Inflammatory macrophage (primary cell): ENCODE measurements at regions not wholly inside any gene's neighbourhood (a gene's known extent, or its start where the extent isn't known, plus 50 kb on each side); places are given as distances from the start of the nearest gene placed in this dataset.

Experiments used
- DNase-seq, 2 donors: peaks; one replicate each; pipeline ENCODE4 v3.0.0-alpha.2; 2020 to 2022

DNA sequence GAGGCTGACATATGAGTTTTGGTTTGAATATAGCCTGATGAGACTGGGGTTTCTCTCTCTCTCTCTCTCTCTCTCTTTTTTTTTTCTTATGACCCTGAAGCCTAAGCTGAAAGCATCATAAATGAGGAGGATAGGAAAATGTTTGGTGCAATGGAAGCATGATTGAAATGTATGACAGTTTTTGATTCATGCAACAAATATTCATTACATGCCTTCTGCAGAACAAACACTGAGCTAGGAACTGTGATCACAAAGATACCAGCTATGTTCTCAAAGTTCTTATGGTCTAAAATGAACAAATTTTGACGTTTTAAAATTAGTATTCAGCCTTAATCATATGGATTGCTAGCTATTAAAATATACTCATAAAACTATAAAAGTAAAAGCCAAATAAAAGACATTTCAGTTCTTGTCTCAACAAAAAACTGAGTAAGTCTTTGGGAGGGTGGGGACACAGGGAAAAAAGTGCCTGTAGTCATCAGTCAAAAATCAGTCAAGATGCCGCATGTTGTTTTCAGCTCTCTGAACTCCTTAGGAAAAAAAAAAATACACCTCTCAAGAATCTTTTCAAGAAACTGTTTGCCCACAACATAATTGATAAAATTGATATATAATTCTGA lies 57.2 kb downstream of the NKX6-1 start:
- no peak for DNase-seq

- DNase-seq, result no peak
Measured at GRCh38 chr4:84439996-84440395, 59.1 kb downstream of the NKX6-1 start.

DNA sequence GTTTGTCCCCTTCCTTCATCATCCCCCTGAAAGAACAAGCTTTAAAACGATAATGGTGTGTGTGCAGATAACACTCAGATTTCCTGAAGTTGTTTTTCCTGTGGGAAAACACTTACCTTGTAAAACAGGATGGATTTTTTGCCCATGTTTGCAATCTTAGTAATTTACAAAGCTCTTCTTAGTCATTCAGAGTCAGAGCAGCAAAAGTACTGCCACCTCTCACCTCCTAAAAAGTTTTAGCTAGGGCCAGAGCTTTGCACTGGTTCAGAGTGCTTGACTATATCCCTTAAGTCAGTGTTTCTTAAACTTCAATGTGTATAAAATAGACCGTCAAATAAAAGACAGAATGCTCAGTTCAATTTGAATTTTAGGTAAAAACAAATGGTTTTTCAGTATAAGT lies 62.3 kb downstream of the NKX6-1 start:
- no peak for DNase-seq

DNA sequence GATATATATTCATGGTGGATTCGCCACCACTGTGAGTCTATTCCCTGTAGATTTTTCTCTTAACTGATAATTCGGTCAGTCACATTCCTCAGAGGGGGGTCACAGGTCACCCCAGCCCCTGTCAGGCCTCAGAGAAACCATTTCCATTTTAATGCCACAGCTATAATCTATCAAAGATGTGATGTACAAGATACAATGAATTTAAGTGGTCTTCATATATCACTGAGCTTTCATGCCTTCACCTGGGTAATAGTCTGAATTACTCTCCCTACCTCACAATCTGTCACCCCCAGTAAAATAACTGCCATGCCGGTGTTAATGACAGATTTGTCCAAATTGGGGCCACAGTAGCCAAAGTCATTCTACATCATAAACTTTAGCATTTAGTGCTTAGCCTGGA lies 64.7 kb downstream of the NKX6-1 start:
- no peak for DNase-seq

DNA sequence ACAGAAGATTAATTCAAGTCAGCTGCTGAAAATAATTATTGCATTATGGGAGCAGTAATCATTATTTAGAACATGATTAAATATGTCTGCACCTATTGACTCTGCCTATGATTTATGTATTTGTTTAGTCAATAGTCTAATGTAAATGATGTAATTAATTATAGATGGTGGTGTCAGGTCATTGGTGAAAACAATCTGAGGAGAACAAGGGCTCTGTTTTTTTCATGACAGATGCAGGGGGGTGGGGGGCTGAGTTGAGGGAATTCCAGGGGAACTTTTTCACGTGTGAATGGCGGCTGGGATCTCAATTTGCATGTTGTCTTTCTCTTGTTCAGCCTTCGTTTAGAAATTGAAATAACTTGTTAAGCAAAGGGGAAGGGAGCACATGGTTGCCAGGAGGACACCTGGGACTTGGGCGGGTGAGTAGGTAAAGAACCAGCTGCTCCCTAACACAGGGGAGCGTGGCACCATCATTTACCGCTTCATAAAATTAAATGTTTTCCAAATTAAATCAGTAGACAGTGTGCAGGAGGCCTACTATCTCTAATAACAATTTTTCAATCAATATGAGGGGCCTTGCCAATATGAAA lies 65.4 kb downstream of the NKX6-1 start:
- DNase-seq, result no peak

GRCh38 chr4:84432713-84433112 lies 66.4 kb downstream of the NKX6-1 start:
- no peak for DNase-seq

DNA sequence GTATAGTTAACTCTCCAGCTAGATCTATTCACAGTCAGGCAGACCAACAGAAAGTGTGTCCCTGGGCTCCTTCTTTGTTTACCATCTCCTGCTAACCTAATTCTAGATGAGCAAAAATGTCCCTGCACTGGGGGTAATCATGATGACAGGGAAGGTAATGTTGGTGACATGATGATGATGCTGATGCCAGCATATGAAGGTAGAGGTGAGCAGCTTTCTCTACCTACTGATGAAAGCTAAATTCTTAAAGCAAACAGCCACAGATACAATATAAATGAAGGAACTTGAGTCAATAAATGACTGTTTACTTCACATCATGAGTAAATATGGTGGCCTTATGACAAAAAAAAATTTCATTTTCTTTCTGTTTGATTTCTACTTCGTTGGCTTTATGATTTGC lies 78.5 kb downstream of the NKX6-1 start:
- no peak for DNase-seq

DNA sequence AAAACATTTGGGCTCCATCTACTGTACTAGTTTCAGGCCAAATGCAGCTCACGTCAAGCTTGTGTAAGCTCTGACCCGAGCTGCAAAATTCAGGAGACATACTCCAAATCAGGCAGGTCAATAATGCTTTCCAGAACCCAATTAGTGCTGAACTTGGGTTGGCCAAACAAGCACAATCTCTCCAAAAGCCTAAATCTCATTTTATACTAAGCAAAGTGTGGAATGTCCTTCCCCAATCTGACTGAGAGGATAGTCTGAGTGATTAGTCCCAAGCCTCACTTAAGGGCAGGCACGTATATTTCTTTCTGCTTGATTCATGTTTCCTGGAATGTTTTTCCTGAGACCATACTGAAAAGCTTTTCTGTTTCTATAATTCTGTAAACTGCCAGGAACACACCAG lies 79.9 kb downstream of the NKX6-1 start:
- DNase-seq, result no peak

DNA sequence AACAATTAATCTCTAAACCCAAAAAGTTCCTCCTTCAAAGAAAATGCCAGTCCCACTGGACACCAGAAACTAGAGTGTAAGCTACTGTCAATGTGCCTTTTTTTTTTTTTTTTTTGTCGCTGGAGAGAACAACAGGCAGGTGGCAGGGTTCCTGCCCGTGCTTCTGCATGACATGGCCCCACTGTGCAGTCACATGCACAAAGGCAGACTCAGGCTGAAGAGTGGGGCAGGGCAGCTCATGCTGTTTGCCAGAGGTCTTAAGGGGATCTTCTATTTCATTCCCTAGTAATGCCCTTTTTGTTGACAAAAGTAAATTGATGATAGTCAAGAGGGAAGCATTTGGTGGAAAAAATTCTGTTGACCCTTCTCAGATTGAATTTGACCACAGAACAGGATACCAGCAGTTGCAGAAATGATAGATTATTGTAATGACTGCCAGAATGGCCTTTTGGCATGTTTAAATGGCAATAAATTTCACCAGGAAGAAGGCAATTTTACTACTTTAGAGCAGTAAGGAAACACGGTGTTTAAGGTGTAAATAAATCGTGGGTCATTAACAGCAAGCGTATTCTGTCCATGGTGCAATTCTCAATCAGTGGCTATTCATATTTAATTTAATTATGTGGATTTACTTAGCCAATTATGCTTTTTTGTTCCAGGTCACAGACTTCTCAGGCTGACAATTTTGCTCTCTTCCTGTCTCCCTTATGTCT lies 80.9 kb downstream of the NKX6-1 start:
- DNase-seq, result no peak

GRCh38 chr4:84413976-84414375 lies 85.1 kb downstream of the NKX6-1 start:
- DNase-seq, result no peak

- no peak for DNase-seq
Measured at GRCh38 chr4:84413480-84413879, 85.6 kb downstream of the NKX6-1 start.

GRCh38 chr4:84412062-84412461 lies 87.0 kb downstream of the NKX6-1 start:
- no peak for DNase-seq

GRCh38 chr4:84407554-84408407 lies 91.3 kb downstream of the NKX6-1 start:
- DNase-seq, result no peak

DNA sequence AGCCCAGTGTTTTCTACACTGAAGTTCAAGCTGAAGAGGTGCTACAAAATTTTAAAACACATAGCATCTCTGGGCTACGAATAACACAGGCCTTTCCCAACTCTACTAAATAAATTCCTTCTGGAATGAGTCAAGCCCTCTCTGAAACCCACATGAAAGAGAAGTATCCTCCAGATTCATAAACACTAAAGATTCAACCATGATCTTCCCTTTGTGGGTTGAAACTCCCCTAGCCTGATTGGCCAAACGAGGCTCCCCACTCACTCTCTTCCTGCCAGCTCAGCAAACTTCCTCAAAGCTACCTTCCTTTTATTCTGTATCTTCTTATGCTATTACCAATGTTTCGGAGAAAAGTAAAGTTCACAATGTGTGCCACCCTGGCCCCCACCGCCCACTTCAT lies 95.4 kb downstream of the NKX6-1 start:
- DNase-seq, result no peak

DNA sequence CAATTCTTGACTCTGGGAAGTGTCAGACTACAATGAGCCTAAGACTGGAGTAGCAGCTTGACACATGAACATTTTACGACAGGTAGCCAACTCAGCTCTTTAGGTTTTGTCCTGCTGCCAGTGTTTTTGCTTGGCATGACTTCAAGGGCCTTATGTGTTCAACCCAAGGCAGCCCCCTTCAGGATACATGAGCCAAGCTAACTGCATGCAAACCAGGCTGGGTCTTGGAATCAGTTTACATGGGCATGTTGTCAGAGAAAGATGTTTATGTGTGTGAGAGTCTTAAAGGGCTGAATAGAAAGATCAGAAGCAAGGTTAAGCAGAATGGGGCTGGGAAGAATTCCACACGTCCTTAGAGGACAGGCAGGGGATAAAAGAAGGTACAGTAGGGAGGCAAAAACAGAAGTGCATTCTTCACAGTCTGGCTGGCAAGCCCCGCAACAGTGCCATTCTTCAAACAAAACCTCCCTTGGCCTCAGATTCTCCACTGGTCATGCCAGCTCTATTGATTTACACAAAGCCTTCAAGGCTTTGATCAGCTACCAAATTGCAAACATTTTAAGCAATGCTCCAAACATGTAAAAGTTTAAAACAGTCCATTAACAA lies 97.3 kb downstream of the NKX6-1 start:
- DNase-seq, result no peak

DNA sequence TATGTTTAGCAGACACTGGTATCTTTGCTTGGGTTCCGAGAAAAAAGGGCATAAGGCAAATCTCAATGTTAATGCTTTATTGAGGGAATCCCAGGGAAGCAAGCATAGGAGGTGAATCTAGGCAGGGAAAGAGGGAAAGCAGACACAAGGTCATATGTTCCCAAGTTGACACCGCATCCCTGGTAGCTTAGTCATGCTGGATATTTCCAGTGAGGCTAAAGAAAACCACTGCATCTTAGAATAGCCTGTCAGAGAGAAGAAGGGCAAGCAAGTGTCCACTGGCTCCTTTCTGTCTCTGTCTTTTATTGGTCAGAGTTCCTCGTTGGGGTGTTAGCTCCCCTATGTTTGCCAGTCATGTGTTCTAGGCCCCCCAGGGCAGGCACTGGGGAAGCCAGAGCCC lies 104.7 kb downstream of the NKX6-1 start:
- no peak for DNase-seq

- no peak for DNase-seq
Measured at GRCh38 chr4:84392951-84393590, 106.0 kb downstream of the NKX6-1 start.

GRCh38 chr4:84389406-84389805 lies 109.7 kb downstream of the NKX6-1 start:
- DNase-seq, result no peak

- no peak for DNase-seq
Measured at GRCh38 chr4:84385203-84385602, 113.9 kb downstream of the NKX6-1 start.

DNA sequence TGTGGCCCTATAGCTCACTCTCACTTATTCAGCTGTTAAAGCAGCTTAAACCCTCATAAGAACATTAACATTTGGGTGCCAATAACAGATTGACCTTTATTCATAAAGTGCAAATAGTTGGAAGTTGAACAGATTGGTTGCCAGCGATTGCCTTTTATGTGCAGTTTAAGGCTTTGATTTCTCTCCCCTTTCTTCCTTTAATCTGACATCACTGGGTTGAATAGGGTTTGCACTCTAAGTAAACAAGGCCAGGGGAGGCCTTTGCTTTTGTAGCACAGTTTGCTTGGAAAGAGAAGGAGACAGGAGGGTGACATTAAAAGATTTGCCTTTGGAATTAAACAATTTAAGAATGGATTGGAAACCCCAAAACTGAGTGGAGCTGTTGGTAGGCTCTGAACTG lies 114.3 kb downstream of the NKX6-1 start:
- DNase-seq, result no peak

DNA sequence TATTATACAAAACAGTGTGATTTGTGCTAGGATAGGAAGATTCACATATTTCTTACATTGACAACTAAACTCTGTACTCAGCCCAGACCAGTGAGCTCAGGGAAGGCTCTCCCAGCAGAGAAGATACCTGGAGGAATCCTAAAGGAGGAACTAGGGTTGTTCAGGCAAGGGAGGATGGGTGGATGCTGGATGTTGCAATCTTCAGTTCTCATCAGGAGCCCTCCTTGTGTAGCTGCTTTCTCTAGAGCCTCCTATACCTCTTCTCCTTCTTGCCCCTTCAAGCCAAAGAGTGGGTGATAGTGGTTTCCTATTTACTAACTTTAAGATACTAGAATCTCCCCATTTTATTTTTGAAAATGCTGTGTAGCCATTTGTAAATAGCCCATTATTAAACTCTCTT lies 117.3 kb downstream of the NKX6-1 start:
- DNase-seq, result no peak

DNA sequence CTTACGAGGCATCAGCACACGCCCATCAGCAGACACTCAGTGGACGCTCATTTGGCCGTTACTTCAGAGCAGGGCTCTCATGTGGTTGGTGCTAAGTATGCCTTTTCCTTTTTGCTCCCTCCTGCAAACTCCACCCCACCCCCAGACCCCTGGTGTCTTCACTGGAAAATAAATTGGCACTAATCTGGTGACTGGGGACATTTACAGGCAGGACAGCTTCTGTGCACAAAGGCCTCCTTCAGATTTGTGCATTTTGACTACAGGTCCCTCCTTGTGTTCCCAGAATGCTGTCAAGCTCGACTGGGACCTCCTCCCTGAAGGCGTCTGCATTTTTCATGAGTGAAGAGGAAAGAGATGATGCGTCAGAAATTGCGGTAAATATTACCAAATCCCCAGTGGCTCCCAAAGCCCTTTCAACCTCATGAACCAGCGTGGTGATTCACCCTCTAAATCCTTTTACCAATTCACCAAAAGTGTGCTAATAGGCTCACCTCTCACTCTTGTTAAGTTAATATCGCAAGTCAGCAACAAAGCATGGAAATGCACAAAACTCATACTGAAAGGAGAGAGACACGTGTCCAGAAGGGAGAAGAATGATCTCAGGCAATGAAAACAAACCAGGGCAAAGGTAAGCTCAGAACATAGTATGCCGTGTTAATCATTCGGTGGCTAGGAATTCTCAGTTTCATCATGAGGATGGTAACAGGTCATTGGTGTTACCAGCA lies 119.0 kb downstream of the NKX6-1 start:
- DNase-seq, result no peak
